HS-27A (cell line): ENCODE measurements at regions not wholly inside any gene's neighbourhood (a gene's known extent, or its start where the extent isn't known, plus 50 kb on each side); places are given as distances from the start of the nearest gene placed in this dataset.

ENCODE experiments used
- DNase-seq: peaks from one replicate; pipeline ENCODE4 v3.0.0-alpha.2; 2012; ENCODE audit warnings: low read depth, missing footprints

GRCh38 chr13:58795715-58796114, 1164.2 kb downstream of the PCDH17 start:
- DNase-seq, result no peak

GRCh38 chr13:58804832-58805231, 1173.3 kb downstream of the PCDH17 start:
- no peak for DNase-seq

- DNase-seq, result no peak
Measured at GRCh38 chr13:58806401-58806800, 1174.9 kb downstream of the PCDH17 start.

- DNase-seq, result no peak
Measured at GRCh38 chr13:58823701-58824100, 1192.2 kb downstream of the PCDH17 start.

- DNase-seq, result no peak
Measured at GRCh38 chr13:58827904-58828303, 1196.4 kb downstream of the PCDH17 start.

GRCh38 chr13:58830841-58831240, 1199.3 kb downstream of the PCDH17 start:
- DNase-seq, result no peak

- no peak for DNase-seq
Measured at GRCh38 chr13:58838615-58839014, 1207.1 kb downstream of the PCDH17 start.

- no peak for DNase-seq
Measured at GRCh38 chr13:58843071-58843470, 1211.5 kb downstream of the PCDH17 start.

- DNase-seq, result no peak
Measured at GRCh38 chr13:58843567-58843966, 1212.0 kb downstream of the PCDH17 start.

- DNase-seq, result no peak
Measured at GRCh38 chr13:58850161-58850560, 1218.6 kb downstream of the PCDH17 start.

GRCh38 chr13:58852076-58852475, 1220.5 kb downstream of the PCDH17 start:
- DNase-seq, result no peak

- no peak for DNase-seq
Measured at GRCh38 chr13:58855283-58855682, 1223.7 kb downstream of the PCDH17 start.

GRCh38 chr13:58858870-58859371, 1227.4 kb downstream of the PCDH17 start:
- DNase-seq, result no peak

- no peak for DNase-seq
Measured at GRCh38 chr13:58865286-58865685, 1233.7 kb downstream of the PCDH17 start.

GRCh38 chr13:58869566-58869965, 1238.0 kb downstream of the PCDH17 start:
- no peak for DNase-seq

- DNase-seq, result no peak
Measured at GRCh38 chr13:58876473-58876872, 1244.9 kb downstream of the PCDH17 start.

- DNase-seq, result no peak
Measured at GRCh38 chr13:58879114-58879513, 1247.6 kb downstream of the PCDH17 start.

- no peak for DNase-seq
Measured at GRCh38 chr13:58882516-58882915, 1251.0 kb downstream of the PCDH17 start.

GRCh38 chr13:58883405-58883804, 1251.9 kb downstream of the PCDH17 start:
- no peak for DNase-seq

GRCh38 chr13:58884353-58885209, 1253.0 kb downstream of the PCDH17 start:
- DNase-seq, result no peak

GRCh38 chr13:58889474-58889873, 1257.9 kb downstream of the PCDH17 start:
- DNase-seq, result no peak

GRCh38 chr13:58893396-58893795, 1261.9 kb downstream of the PCDH17 start:
- DNase-seq, result no peak

GRCh38 chr13:58906329-58907007, 1257.3 kb downstream of the DIAPH3 start:
- no peak for DNase-seq
